Small intestine (tissue), 7 donors: ENCODE measurements at regions not wholly inside any gene's neighbourhood (a gene's known extent, or its start where the extent isn't known, plus 50 kb on each side); places are given as distances from the start of the nearest gene placed in this dataset.
"Not testable (repeated sequence)": the region's sequence is repeated elsewhere in the genome, so short reads cannot be mapped to it uniquely, and the experiment has no call there.

Experiments used
- DNase-seq, 2 donors: peaks; one replicate each; pipeline versions ENCODE4 v3.0.0 to v3.0.0-alpha.2; 2013
- FAIRE-seq: peaks from 2 replicates; lab custom pipeline; 2012; peaks lifted over from hg19 to GRCh38; lab: Jason Lieb, UNC
- H3K27ac ChIP-seq, 3 donors: one replicate each; pipeline ENCODE4 v1.5.1; 2013; ENCODE audit warnings: low read length in 2 of 3, mild to moderate bottlenecking in 2 of 3, control low read depth in 1 of 3, inconsistent platforms in 1 of 3, low read depth in 1 of 3, moderate library complexity in 1 of 3
- H3K27me3 ChIP-seq, 3 donors: one replicate each; pipeline ENCODE4 v1.6.1; 2013; ENCODE audit warnings: low read length in 3 of 3, inconsistent platforms in 1 of 3; ENCODE audit not compliant: control insufficient read depth in 3 of 3, insufficient read depth in 3 of 3
- H3K36me3 ChIP-seq, 3 donors: one replicate each; pipeline ENCODE4 v1.6.1; 2013; ENCODE audit warnings: low read length in 3 of 3, inconsistent platforms in 1 of 3, low read depth in 1 of 3, mild to moderate bottlenecking in 1 of 3, moderate library complexity in 1 of 3; ENCODE audit not compliant: control insufficient read depth in 3 of 3, insufficient read depth in 2 of 3
- H3K4me1 ChIP-seq, 3 donors: one replicate each; pipeline ENCODE4 v1.6.1; 2013; ENCODE audit warnings: low read length in 2 of 3, inconsistent platforms in 1 of 3, low read depth in 1 of 3, mild to moderate bottlenecking in 1 of 3, moderate library complexity in 1 of 3; ENCODE audit not compliant: control insufficient read depth in 3 of 3, insufficient read depth in 2 of 3
- H3K4me3 ChIP-seq, 3 donors: one replicate each; pipeline ENCODE4 v1.5.1; 2013; ENCODE audit warnings: low read length in 3 of 3, control low read depth in 1 of 3, inconsistent platforms in 1 of 3, low read depth in 1 of 3, mild to moderate bottlenecking in 1 of 3, moderate library complexity in 1 of 3
- H3K9me3 ChIP-seq, 2 donors: one replicate each; pipeline ENCODE4 v1.6.1; 2013; ENCODE audit warnings: low read depth in 1 of 2, low read length in 1 of 2; ENCODE audit not compliant: control insufficient read depth in 2 of 2, insufficient read depth in 1 of 2
- WGBS, 3 donors: extraction: QIAGEN DNeasy Blood & Tissue Kit; methylation state at CpG; one replicate each; pipeline ENCODE4 v1.1.7; 2013; 5-methylcytosine and 5-hydroxymethylcytosine counted together
- donor health status: healthy with polysubstance abuse.
- donor health status: control.
- donor health status: control.
- donor health status: Bipolar disorder and iron deficiency.
- donor health status: healthy.

- not testable (repeated sequence) for FAIRE-seq
These were observed 663.1 kb downstream of the CPS1 start for GRCh38 chr2:211219548-211219947.

GRCh38 chr2:211225784-211226183, 669.4 kb downstream of the CPS1 start:
- Histone ChIP-seq H3K27ac (no peak overlapping the region), H3K9me3 (no peaks in the 10 kb centered on the region), H3K27me3 (no peaks in the 10 kb centered on the region), H3K36me3 (no peaks in the 10 kb centered on the region), H3K4me1 (no peaks in the 10 kb centered on the region), H3K4me3 (no peak overlapping the region)
- no peak for DNase-seq
- FAIRE-seq, result no peak
- 38 to 45% (median 39%) methylated on average over 4 of the region's 4 CpGs for WGBS, 3 donors

More at GRCh38 chr2:211219548-211219947, 663.1 kb downstream of the CPS1 start:
- H3K27ac ChIP-seq, H3K4me1 ChIP-seq, H3K4me3 ChIP-seq, H3K36me3 ChIP-seq, DNase-seq, H3K27me3 ChIP-seq, H3K9me3 ChIP-seq: not testable (repeated sequence)
- 82 to 88% (median 84%) methylated on average over 4 to 12 of the region's 15 CpGs for WGBS, 3 donors

GRCh38 chr2:211228559-211228958, 672.2 kb downstream of the CPS1 start:
- Histone ChIP-seq H3K4me3 (no peak overlapping the region), H3K9me3 (no peaks in the 10 kb centered on the region), H3K36me3 (no peaks in the 10 kb centered on the region), H3K4me1 (no peaks in the 10 kb centered on the region), H3K27ac (no peak overlapping the region), H3K27me3 (no peaks in the 10 kb centered on the region)
- WGBS, 3 donors, result 72 to 80% (median 74%) methylated on average over 3 of the region's 3 CpGs
- FAIRE-seq, result no peak
- no peak for DNase-seq

GRCh38 chr2:211237586-211238275, 681.3 kb downstream of the CPS1 start:
- no peak overlapping the region for H3K4me3 ChIP-seq
- H3K4me1 ChIP-seq, result no peaks in the 10 kb centered on the region
- no peaks in the 10 kb centered on the region for H3K36me3 ChIP-seq
- no peak overlapping the region for H3K27ac ChIP-seq
- no peaks in the 10 kb centered on the region for H3K27me3 ChIP-seq
- DNase-seq (no peak), FAIRE-seq (no peak)
- peaks cover 0 to 3% of the 10 kb centered on the region in 2 donors for H3K9me3 ChIP-seq
- WGBS, 3 donors, result 62 to 74% (median 73%) methylated on average over 4 of the region's 4 CpGs

- DNase-seq (no peak), FAIRE-seq (no peak)
- Histone ChIP-seq H3K36me3 (no peaks in the 10 kb centered on the region), H3K27ac (no peak overlapping the region), H3K27me3 (no peaks in the 10 kb centered on the region), H3K9me3 (no peaks in the 10 kb centered on the region), H3K4me3 (no peak overlapping the region), H3K4me1 (no peaks in the 10 kb centered on the region)
- 89 to 94% (median 90%) methylated on average over 3 of the region's 3 CpGs for WGBS, 3 donors
These were observed 685.5 kb downstream of the CPS1 start for GRCh38 chr2:211241891-211242290.

- Histone ChIP-seq H3K36me3 (no peaks in the 10 kb centered on the region), H3K27me3 (no peaks in the 10 kb centered on the region), H3K9me3 (no peaks in the 10 kb centered on the region), H3K4me1 (no peaks in the 10 kb centered on the region), H3K27ac (no peak overlapping the region), H3K4me3 (no peak overlapping the region)
- DNase-seq (no peak), FAIRE-seq (no peak)
- WGBS, 3 donors, result 14 to 47% (median 14%) methylated on average over 1 of the region's 1 CpG
These were observed 691.4 kb downstream of the CPS1 start for GRCh38 chr2:211247751-211248150.

GRCh38 chr2:211248841-211249240, 692.4 kb downstream of the CPS1 start:
- no peaks in the 10 kb centered on the region for H3K9me3 ChIP-seq
- H3K4me1 ChIP-seq, result no peaks in the 10 kb centered on the region
- H3K4me3 ChIP-seq, result no peak overlapping the region
- WGBS, 3 donors, result 20 to 49% (median 21%) methylated on average over 2 of the region's 2 CpGs
- no peaks in the 10 kb centered on the region for H3K27me3 ChIP-seq
- no peaks in the 10 kb centered on the region for H3K36me3 ChIP-seq
- FAIRE-seq (no peak), DNase-seq (no peak)
- H3K27ac ChIP-seq, result no peak overlapping the region

GRCh38 chr2:211251016-211251415, 694.6 kb downstream of the CPS1 start:
- DNase-seq (no peak), FAIRE-seq (no peak)
- H3K9me3 ChIP-seq, result no peaks in the 10 kb centered on the region
- no peaks in the 10 kb centered on the region for H3K36me3 ChIP-seq
- no peaks in the 10 kb centered on the region for H3K4me1 ChIP-seq
- no peaks in the 10 kb centered on the region for H3K27me3 ChIP-seq
- H3K27ac ChIP-seq, result no peak overlapping the region
- no peak overlapping the region for H3K4me3 ChIP-seq
- 73 to 81% (median 77%) methylated on average over 2 of the region's 2 CpGs for WGBS, 3 donors
